HEK293 (cell line): ENCODE measurements at regions not wholly inside any gene's neighbourhood (a gene's known extent, or its start where the extent isn't known, plus 50 kb on each side); places are given as distances from the start of the nearest gene placed in this dataset.

ENCODE experiments used
- HIC1 ChIP-seq: fragments of 450-650 bp; formaldehyde crosslinking; IDR thresholded peaks from 2 replicates; pipeline ENCODE4 v1.5.1; 2016; ENCODE audit warnings: missing biosample characterization, missing genetic modification characterization
- PRDM4 ChIP-seq: fragments of 450-650 bp; formaldehyde crosslinking; IDR thresholded peaks from 2 replicates; pipeline ENCODE4 v1.5.1; 2017; ENCODE audit warnings: missing biosample characterization, missing genetic modification characterization
- REPIN1 ChIP-seq: fragments of 450-650 bp; formaldehyde crosslinking; IDR thresholded peaks from 2 replicates; pipeline ENCODE4 v1.5.1; 2017; ENCODE audit warnings: missing biosample characterization, missing genetic modification characterization, low read depth
- ZBTB1 ChIP-seq: fragments of 450-650 bp; formaldehyde crosslinking; IDR thresholded peaks from 2 replicates; pipeline ENCODE4 v1.5.1; 2016; ENCODE audit warnings: missing biosample characterization, missing genetic modification characterization
- ZNF184 ChIP-seq: fragments of 450-650 bp; IDR thresholded peaks from 2 replicates; pipeline ENCODE4 v1.5.1; 2018; ENCODE audit warnings: missing biosample characterization, mild to moderate bottlenecking, missing genetic modification characterization
- ZNF530 ChIP-seq: fragments of 450-650 bp; formaldehyde crosslinking; IDR thresholded peaks from 2 replicates; pipeline ENCODE4 v1.5.1; 2016; ENCODE audit warnings: low read depth, missing biosample characterization, missing genetic modification characterization
- ZNF544 ChIP-seq: fragments of 450-650 bp; formaldehyde crosslinking; IDR thresholded peaks from 2 replicates; pipeline ENCODE4 v1.5.0; 2017; ENCODE audit warnings: missing biosample characterization, missing genetic modification characterization
- ZNF626 ChIP-seq: fragments of 450-650 bp; sonication (Bioruptor Pico); formaldehyde crosslinking; IDR thresholded peaks from 2 replicates; pipeline ENCODE4 v1.5.1; 2018; ENCODE audit warnings: missing biosample characterization, missing genetic modification characterization, inconsistent platforms
- ZNF660 ChIP-seq: fragments of 450-650 bp; IDR thresholded peaks from 2 replicates; pipeline ENCODE4 v1.5.1; 2018; ENCODE audit warnings: missing biosample characterization, mild to moderate bottlenecking, missing genetic modification characterization
- ZNF791 ChIP-seq: fragments of 450-650 bp; formaldehyde crosslinking; IDR thresholded peaks from 2 replicates; pipeline ENCODE4 v1.5.1; 2016; ENCODE audit warnings: missing biosample characterization, missing genetic modification characterization
- TF ChIP-seq, protein P1 (sequence below): fragments of 450-650 bp; formaldehyde crosslinking; IDR thresholded peaks from 2 replicates; pipeline ENCODE4 v1.5.1; 2016; ENCODE audit warnings: missing biosample characterization, missing genetic modification characterization
- TF ChIP-seq, protein P2 (sequence below): fragments of 450-650 bp; formaldehyde crosslinking; IDR thresholded peaks from 2 replicates; pipeline ENCODE4 v1.5.1; 2017; ENCODE audit warnings: missing biosample characterization, missing genetic modification characterization
- TF ChIP-seq, protein P3 (sequence below): fragments of 450-650 bp; formaldehyde crosslinking; optimal IDR thresholded peaks from 2 replicates; pipeline ENCODE3; 2016; ENCODE audit warnings: missing biosample characterization, mild to moderate bottlenecking, missing genetic modification characterization

- no peak for TF ChIP-seq ZNF626
- TF ChIP-seq, protein P1, sequence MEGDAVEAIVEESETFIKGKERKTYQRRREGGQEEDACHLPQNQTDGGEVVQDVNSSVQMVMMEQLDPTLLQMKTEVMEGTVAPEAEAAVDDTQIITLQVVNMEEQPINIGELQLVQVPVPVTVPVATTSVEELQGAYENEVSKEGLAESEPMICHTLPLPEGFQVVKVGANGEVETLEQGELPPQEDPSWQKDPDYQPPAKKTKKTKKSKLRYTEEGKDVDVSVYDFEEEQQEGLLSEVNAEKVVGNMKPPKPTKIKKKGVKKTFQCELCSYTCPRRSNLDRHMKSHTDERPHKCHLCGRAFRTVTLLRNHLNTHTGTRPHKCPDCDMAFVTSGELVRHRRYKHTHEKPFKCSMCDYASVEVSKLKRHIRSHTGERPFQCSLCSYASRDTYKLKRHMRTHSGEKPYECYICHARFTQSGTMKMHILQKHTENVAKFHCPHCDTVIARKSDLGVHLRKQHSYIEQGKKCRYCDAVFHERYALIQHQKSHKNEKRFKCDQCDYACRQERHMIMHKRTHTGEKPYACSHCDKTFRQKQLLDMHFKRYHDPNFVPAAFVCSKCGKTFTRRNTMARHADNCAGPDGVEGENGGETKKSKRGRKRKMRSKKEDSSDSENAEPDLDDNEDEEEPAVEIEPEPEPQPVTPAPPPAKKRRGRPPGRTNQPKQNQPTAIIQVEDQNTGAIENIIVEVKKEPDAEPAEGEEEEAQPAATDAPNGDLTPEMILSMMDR (tag by site-specific recombination) = no peak
- no peak for TF ChIP-seq ZNF544
- TF ChIP-seq ZNF530 = no peak
- TF ChIP-seq, protein P2, sequence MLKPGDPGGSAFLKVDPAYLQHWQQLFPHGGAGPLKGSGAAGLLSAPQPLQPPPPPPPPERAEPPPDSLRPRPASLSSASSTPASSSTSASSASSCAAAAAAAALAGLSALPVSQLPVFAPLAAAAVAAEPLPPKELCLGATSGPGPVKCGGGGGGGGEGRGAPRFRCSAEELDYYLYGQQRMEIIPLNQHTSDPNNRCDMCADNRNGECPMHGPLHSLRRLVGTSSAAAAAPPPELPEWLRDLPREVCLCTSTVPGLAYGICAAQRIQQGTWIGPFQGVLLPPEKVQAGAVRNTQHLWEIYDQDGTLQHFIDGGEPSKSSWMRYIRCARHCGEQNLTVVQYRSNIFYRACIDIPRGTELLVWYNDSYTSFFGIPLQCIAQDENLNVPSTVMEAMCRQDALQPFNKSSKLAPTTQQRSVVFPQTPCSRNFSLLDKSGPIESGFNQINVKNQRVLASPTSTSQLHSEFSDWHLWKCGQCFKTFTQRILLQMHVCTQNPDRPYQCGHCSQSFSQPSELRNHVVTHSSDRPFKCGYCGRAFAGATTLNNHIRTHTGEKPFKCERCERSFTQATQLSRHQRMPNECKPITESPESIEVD (tag by site-specific recombination) = no peak
- TF ChIP-seq HIC1 (tag by site-specific recombination) = no peak
- TF ChIP-seq REPIN1 = no peak
- TF ChIP-seq ZBTB1 (tag by site-specific recombination) = no peak
- TF ChIP-seq ZNF184 (tag by site-specific recombination) = no peak
- TF ChIP-seq ZNF791 = no peak
- no peak for TF ChIP-seq PRDM4
- TF ChIP-seq ZNF660 = no peak
- TF ChIP-seq, protein P3, sequence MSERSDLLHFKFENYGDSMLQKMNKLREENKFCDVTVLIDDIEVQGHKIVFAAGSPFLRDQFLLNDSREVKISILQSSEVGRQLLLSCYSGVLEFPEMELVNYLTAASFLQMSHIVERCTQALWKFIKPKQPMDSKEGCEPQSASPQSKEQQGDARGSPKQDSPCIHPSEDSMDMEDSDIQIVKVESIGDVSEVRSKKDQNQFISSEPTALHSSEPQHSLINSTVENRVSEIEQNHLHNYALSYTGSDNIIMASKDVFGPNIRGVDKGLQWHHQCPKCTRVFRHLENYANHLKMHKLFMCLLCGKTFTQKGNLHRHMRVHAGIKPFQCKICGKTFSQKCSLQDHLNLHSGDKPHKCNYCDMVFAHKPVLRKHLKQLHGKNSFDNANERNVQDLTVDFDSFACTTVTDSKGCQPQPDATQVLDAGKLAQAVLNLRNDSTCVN (tag by site-specific recombination) = no peak
These were observed 203.3 kb upstream of the JUN start for GRCh38 chr1:58986996-58987767.
